GM12865 (cell line): ENCODE measurements at regions not wholly inside any gene's neighbourhood (a gene's known extent, or its start where the extent isn't known, plus 50 kb on each side); places are given as distances from the start of the nearest gene placed in this dataset.

ENCODE experiments used
- DNase-seq: peaks from one replicate; pipeline ENCODE4 v3.0.0; 2010; ENCODE audit warnings: low read depth
- H3K4me3 ChIP-seq: 2 replicates; pipeline ENCODE4 v1.5.1; 2011; ENCODE audit warnings: mild to moderate bottlenecking, low read depth, low read length, control low read depth
- TF ChIP-seq, protein P1 (sequence below): IDR thresholded peaks from 2 replicates; pipeline ENCODE4 v1.5.1; 2011; ENCODE audit warnings: low read length, control low read depth, low read depth, inconsistent platforms; ENCODE audit not compliant: insufficient read depth; ENCODE audit errors: missing control alignments

- H3K4me3 ChIP-seq: no peak overlapping the region
- TF ChIP-seq, protein P1, sequence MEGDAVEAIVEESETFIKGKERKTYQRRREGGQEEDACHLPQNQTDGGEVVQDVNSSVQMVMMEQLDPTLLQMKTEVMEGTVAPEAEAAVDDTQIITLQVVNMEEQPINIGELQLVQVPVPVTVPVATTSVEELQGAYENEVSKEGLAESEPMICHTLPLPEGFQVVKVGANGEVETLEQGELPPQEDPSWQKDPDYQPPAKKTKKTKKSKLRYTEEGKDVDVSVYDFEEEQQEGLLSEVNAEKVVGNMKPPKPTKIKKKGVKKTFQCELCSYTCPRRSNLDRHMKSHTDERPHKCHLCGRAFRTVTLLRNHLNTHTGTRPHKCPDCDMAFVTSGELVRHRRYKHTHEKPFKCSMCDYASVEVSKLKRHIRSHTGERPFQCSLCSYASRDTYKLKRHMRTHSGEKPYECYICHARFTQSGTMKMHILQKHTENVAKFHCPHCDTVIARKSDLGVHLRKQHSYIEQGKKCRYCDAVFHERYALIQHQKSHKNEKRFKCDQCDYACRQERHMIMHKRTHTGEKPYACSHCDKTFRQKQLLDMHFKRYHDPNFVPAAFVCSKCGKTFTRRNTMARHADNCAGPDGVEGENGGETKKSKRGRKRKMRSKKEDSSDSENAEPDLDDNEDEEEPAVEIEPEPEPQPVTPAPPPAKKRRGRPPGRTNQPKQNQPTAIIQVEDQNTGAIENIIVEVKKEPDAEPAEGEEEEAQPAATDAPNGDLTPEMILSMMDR: no peak
- DNase-seq: no peak
These were observed 541.6 kb downstream of the SLC4A3 start for GRCh38 chr2:220168891-220169546.

DNA sequence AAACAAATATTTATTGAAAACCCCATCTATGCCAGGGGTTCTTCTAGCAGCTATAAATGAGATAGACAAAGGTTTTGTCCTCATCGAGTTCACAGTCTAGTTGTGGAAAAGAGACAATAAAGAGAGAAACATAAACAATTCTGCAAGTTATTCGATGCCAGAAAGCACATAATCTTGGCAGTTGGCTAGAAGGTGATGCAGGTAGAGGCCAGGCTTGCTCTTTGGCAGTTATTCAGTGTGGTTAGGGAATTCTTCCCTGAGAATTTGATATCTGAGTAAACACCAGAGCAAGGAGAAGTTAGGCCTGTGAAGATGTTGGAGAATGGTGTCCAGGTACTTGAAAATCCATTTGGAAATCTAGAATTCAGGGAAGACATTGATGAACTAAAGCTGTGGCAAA, 547.4 kb downstream of the SLC4A3 start:
- DNase-seq: no peak
- no peak overlapping the region for H3K4me3 ChIP-seq
- TF ChIP-seq, protein P1: no peak

GRCh38 chr2:220175967-220176366, 548.5 kb downstream of the SLC4A3 start:
- no peak overlapping the region for H3K4me3 ChIP-seq
- no peak for DNase-seq
- TF ChIP-seq, protein P1: no peak

DNA sequence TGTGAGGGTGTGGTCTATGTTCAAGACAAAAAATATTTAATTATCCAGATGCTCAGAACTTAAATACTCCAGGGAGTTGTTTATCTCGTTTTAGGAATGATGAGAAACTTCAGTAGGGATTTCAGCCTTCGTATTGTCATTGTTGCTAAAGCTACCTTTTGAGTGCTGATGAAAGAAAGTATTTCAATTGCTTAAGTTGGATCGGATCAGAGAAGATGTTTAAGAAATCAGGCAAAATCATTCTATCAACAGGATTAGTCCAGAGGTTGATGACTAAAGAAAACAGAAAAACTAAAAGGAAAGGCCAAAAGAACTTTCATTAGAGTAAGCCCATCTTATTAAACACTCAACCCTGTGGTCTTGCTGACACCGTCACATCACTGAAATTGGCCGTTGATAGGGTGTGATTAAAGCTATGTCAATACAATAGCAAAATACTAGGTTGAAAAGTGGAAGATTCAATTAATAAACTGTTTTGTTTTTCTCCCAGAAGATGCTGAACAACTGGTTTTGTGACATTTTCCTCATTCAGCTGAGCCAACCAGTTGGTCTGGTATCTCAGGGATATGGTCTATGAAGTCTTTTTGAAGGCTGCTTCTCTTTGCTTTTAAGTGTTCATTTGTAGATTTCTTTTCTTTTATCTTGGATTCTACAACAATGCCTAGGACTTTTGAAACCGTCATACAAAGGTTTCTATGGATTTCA, 551.7 kb downstream of the SLC4A3 start:
- TF ChIP-seq, protein P1: no peak
- DNase-seq: no peak
- H3K4me3 ChIP-seq: no peak overlapping the region

- TF ChIP-seq, protein P1: no peak
- no peak overlapping the region for H3K4me3 ChIP-seq
- no peak for DNase-seq
These were observed 553.7 kb downstream of the SLC4A3 start for GRCh38 chr2:220181165-220181564.

DNA sequence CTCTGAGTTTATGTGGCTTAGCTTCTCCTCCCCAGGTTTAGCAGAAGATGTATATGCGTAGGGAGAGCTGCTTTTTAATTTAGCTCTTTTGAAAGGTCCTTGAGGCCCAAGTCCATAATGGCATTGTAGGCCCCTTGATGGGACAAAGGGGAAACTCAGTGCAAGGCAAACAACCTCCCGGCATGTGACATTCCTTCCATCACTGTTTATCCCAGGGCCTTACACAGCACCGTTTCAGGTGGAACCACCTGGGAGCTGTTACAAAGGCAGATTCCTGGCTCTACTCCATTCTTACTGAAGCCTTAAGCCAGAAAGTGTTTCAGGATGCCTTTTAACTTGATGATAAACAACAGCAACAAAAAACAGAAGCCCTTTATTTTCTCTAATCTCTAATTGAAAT, 555.4 kb downstream of the SLC4A3 start:
- DNase-seq: no peak
- H3K4me3 ChIP-seq: no peak overlapping the region
- TF ChIP-seq, protein P1: no peak
